WTC11 (cell line): ENCODE measurements at regions not wholly inside any gene's neighbourhood (a gene's known extent, or its start where the extent isn't known, plus 50 kb on each side); places are given as distances from the start of the nearest gene placed in this dataset.

Experiments
- ATAC-seq: fragments of 200-7000 bp; cut with Tn5 transposase; 2 replicates; pipeline ENCODE4 v1.10.0; 2021; ENCODE audit warnings: mild to moderate bottlenecking, moderate library complexity
- CTCF ChIA-PET: fragments of 300-600 bp; sonication (Branson Sonifier 250); formaldehyde crosslinking; loops from one replicate; lab custom pipeline; 2021; ENCODE audit warnings: antibody characterized with exemption; lab: Charles Lee
- POLR2A ChIA-PET: fragments of 350-600 bp; sonication (Branson Sonifier 250); formaldehyde crosslinking; loops from one replicate; lab custom pipeline; 2021; ENCODE audit warnings: antibody characterized with exemption; lab: Charles Lee
- DNase-seq: peaks from one replicate; pipeline ENCODE4 v3.0.0; 2021; ENCODE audit warnings: low spot score
- H3K27ac Mint-ChIP-seq: 2 replicates; pipeline ENCODE4 v1.8.0; 2021; ENCODE audit warnings: mixed read lengths
- H3K27me3 Mint-ChIP-seq: 2 replicates; pipeline ENCODE4 v1.8.0; 2021; ENCODE audit warnings: low read depth, mild to moderate bottlenecking, moderate library complexity, mixed read lengths
- H3K36me3 Mint-ChIP-seq: 2 replicates; pipeline ENCODE4 v1.8.0; 2021; ENCODE audit warnings: mixed read lengths
- H3K4me1 Mint-ChIP-seq: 2 replicates; pipeline ENCODE4 v1.8.0; 2022; ENCODE audit warnings: mixed read lengths
- H3K4me3 Mint-ChIP-seq: 2 replicates; pipeline ENCODE4 v1.8.0; 2021; ENCODE audit warnings: mild to moderate bottlenecking, moderate library complexity, mixed read lengths
- H3K9me3 Mint-ChIP-seq: 2 replicates; pipeline ENCODE4 v1.8.0; 2021; ENCODE audit warnings: mixed read lengths
- AR ChIP-seq: fragments of 250-450 bp; sonication (Bioruptor Pico); IDR thresholded peaks from 2 replicates; pipeline ENCODE4 v1.9.0; 2021; ENCODE audit warnings: mild to moderate bottlenecking
- E2F4 ChIP-seq: sonication (generic); formaldehyde crosslinking; IDR thresholded peaks from 2 replicates; pipeline ENCODE4 v1.8.1; 2022; ENCODE audit warnings: low read depth, mild to moderate bottlenecking, moderate library complexity, missing genetic modification reagents, borderline replicate concordance
- ERG ChIP-seq: fragments of 250-450 bp; sonication (Bioruptor Pico); IDR thresholded peaks from 2 replicates; pipeline ENCODE4 v1.8.0; 2021; ENCODE audit warnings: mild to moderate bottlenecking
- FOXJ3 ChIP-seq: sonication (generic); formaldehyde crosslinking; IDR thresholded peaks from 2 replicates; pipeline ENCODE4 v1.9.0; 2021; ENCODE audit warnings: missing genetic modification reagents, mild to moderate bottlenecking, borderline replicate concordance
- FOXP4 ChIP-seq: sonication (generic); formaldehyde crosslinking; IDR thresholded peaks from 2 replicates; pipeline ENCODE4 v1.8.0; 2022; ENCODE audit warnings: mild to moderate bottlenecking, missing genetic modification reagents
- GRHL2 ChIP-seq: fragments of 250-450 bp; sonication (Bioruptor Pico); IDR thresholded peaks from 2 replicates; pipeline ENCODE4 v1.8.0; 2022; ENCODE audit warnings: mild to moderate bottlenecking, moderate library complexity; ENCODE audit not compliant: insufficient replicate concordance, severe bottlenecking
- IRF2 ChIP-seq: sonication (generic); formaldehyde crosslinking; IDR thresholded peaks from 2 replicates; pipeline ENCODE4 v1.8.0; 2022; ENCODE audit warnings: low read depth, missing genetic modification reagents, borderline replicate concordance
- MLX ChIP-seq: sonication (generic); formaldehyde crosslinking; IDR thresholded peaks from 2 replicates; pipeline ENCODE4 v1.8.1; 2023; ENCODE audit warnings: mild to moderate bottlenecking, missing genetic modification reagents, moderate library complexity
- MXD4 ChIP-seq: fragments of 250-450 bp; sonication (Bioruptor Pico); IDR thresholded peaks from 2 replicates; pipeline ENCODE4 v1.8.0; 2021; ENCODE audit warnings: mild to moderate bottlenecking, moderate library complexity, borderline replicate concordance
- NR1H2 ChIP-seq: sonication (generic); formaldehyde crosslinking; IDR thresholded peaks from 2 replicates; pipeline ENCODE4 v1.9.0; 2021; ENCODE audit warnings: mild to moderate bottlenecking, moderate library complexity, missing genetic modification reagents
- NR2C2 ChIP-seq: sonication (generic); formaldehyde crosslinking; IDR thresholded peaks from 2 replicates; pipeline ENCODE4 v1.8.0; 2022; ENCODE audit warnings: mild to moderate bottlenecking, missing genetic modification reagents
- RELA ChIP-seq: sonication (generic); formaldehyde crosslinking; IDR thresholded peaks from 2 replicates; pipeline ENCODE4 v1.8.1; 2022; ENCODE audit warnings: missing genetic modification reagents, mild to moderate bottlenecking, borderline replicate concordance
- SMAD4 ChIP-seq: sonication (generic); formaldehyde crosslinking; IDR thresholded peaks from 2 replicates; pipeline ENCODE4 v1.8.0; 2022; ENCODE audit warnings: mild to moderate bottlenecking, missing genetic modification reagents
- SOX15 ChIP-seq: fragments of 250-450 bp; sonication (Bioruptor Pico); IDR thresholded peaks from 2 replicates; pipeline ENCODE4 v1.9.0; 2021; ENCODE audit warnings: mild to moderate bottlenecking
- ZNF232 ChIP-seq: sonication (generic); formaldehyde crosslinking; IDR thresholded peaks from 2 replicates; pipeline ENCODE4 v1.8.0; 2022; ENCODE audit warnings: mild to moderate bottlenecking, missing genetic modification reagents

- POLR2A ChIA-PET = no interaction called here
- Mint-ChIP-seq H3K9me3 (no peaks in the 10 kb centered on the region), H3K36me3 (no peaks in the 10 kb centered on the region), H3K27me3 (no peaks in the 10 kb centered on the region), H3K27ac (no peak overlapping the region), H3K4me1 (no peaks in the 10 kb centered on the region), H3K4me3 (no peak overlapping the region)
- DNase-seq (no peak), ATAC-seq (no peak)
- TF ChIP-seq SOX15 (no peak), MLX (CRISPR knock-in tag) (no peak), ZNF232 (CRISPR knock-in tag) (no peak), RELA (no peak), MXD4 (CRISPR knock-in tag) (no peak), NR2C2 (CRISPR knock-in tag) (no peak), E2F4 (CRISPR knock-in tag) (no peak), FOXJ3 (CRISPR knock-in tag) (no peak), ERG (no peak), FOXP4 (CRISPR knock-in tag) (no peak), GRHL2 (CRISPR knock-in tag) (no peak), IRF2 (CRISPR knock-in tag) (no peak), AR (CRISPR knock-in tag) (no peak), SMAD4 (CRISPR knock-in tag) (no peak), NR1H2 (CRISPR knock-in tag) (no peak)
- CTCF ChIA-PET = interaction anchor here (2.1 to 14.7 kb wide), 2 partner anchors 175 kb away, joined by 11 to 291 read pairs; no protein-coding TSS in a partner anchor
These were observed 95.8 kb downstream of the IRF8 start for GRCh38 chr16:85994492-85995490.
